Keratinocyte (primary cell): ENCODE measurements at regions not wholly inside any gene's neighbourhood (a gene's known extent, or its start where the extent isn't known, plus 50 kb on each side); places are given as distances from the start of the nearest gene placed in this dataset.

Experiments used
- DNase-seq: peaks from one replicate; pipeline ENCODE4 v3.0.0-alpha.2; 2011; ENCODE audit warnings: low read depth, missing footprints, low spot score
- FAIRE-seq: peaks from 2 replicates; lab custom pipeline; 2011; peaks lifted over from hg19 to GRCh38; lab: Jason Lieb, UNC
- H2AFZ ChIP-seq: 2 replicates; pipeline ENCODE4 v1.6.0; 2012; ENCODE audit warnings: low read length, control low read depth, inconsistent platforms; ENCODE audit not compliant: control insufficient read depth
- H3K27ac ChIP-seq: 2 replicates; pipeline ENCODE4 v1.5.1; 2011; ENCODE audit warnings: low read length; ENCODE audit not compliant: control insufficient read depth, insufficient read depth
- H3K27me3 ChIP-seq: 3 replicates; pipeline ENCODE4 v1.6.0; 2011; ENCODE audit warnings: low read length; ENCODE audit not compliant: control insufficient read depth, insufficient read depth; ENCODE audit errors: extremely low read depth
- H3K36me3 ChIP-seq, 2 experiments: 2 replicates in 1 of 2; 3 replicates in 1 of 2; pipeline ENCODE4 v1.5.1; 2011; ENCODE audit warnings: low read length in 2 of 2, mild to moderate bottlenecking in 1 of 2; ENCODE audit not compliant: control insufficient read depth in 2 of 2, insufficient read depth in 2 of 2; ENCODE audit errors: extremely low read depth in 1 of 2
- H3K4me1 ChIP-seq: 3 replicates; pipeline ENCODE4 v1.5.1; 2011; ENCODE audit warnings: low read length; ENCODE audit not compliant: control insufficient read depth, insufficient read depth; ENCODE audit errors: extremely low read depth
- H3K4me2 ChIP-seq: 3 replicates; pipeline ENCODE4 v1.6.0; 2011; ENCODE audit warnings: low read depth, low read length; ENCODE audit not compliant: control insufficient read depth, insufficient read depth; ENCODE audit errors: extremely low read depth
- H3K4me3 ChIP-seq, 3 experiments: fragments of 200-600 bp in 1 of 3; sonication (generic) in 1 of 3; 2 replicates in 2 of 3; 3 replicates in 1 of 3; pipeline ENCODE4 v1.5.1; 2011 to 2016; ENCODE audit warnings: low read length in 3 of 3, mild to moderate bottlenecking in 3 of 3, control low read depth in 2 of 3, inconsistent platforms in 1 of 3, low read depth in 1 of 3, mixed read lengths in 1 of 3, mixed run types in 1 of 3, moderate library complexity in 1 of 3; ENCODE audit not compliant: control insufficient read depth in 2 of 3, insufficient read depth in 2 of 3; ENCODE audit errors: extremely low read depth in 1 of 3
- H3K79me2 ChIP-seq: 2 replicates; pipeline ENCODE4 v1.6.0; 2012; ENCODE audit warnings: low read length; ENCODE audit not compliant: control insufficient read depth, insufficient read depth
- H3K9ac ChIP-seq: 3 replicates; pipeline ENCODE4 v1.6.0; 2011; ENCODE audit warnings: low read length; ENCODE audit not compliant: control insufficient read depth, insufficient read depth; ENCODE audit errors: extremely low read depth
- H3K9me1 ChIP-seq: 3 replicates; pipeline ENCODE4 v1.6.0; 2011; ENCODE audit warnings: low read length; ENCODE audit not compliant: control insufficient read depth, insufficient read depth; ENCODE audit errors: extremely low read depth
- H3K9me3 ChIP-seq: 2 replicates; pipeline ENCODE4 v1.5.1; 2012; ENCODE audit warnings: low read depth, low read length; ENCODE audit not compliant: control insufficient read depth
- H4K20me1 ChIP-seq: 3 replicates; pipeline ENCODE4 v1.6.0; 2011; ENCODE audit warnings: low read length; ENCODE audit not compliant: control insufficient read depth, insufficient read depth; ENCODE audit errors: extremely low read depth
- CTCF ChIP-seq, 3 experiments: IDR thresholded peaks in 1 of 3; conservative IDR thresholded peaks in 1 of 3; optimal IDR thresholded peaks in 1 of 3; 2 replicates in 2 of 3; 3 replicates in 1 of 3; pipeline versions ENCODE3 to v1.5.1; 2011; ENCODE audit warnings: low read length in 3 of 3, mild to moderate bottlenecking in 3 of 3, moderate library complexity in 2 of 3, control low read depth in 1 of 3, inconsistent platforms in 1 of 3; ENCODE audit not compliant: insufficient read depth in 2 of 3; ENCODE audit errors: extremely low read depth in 1 of 3
- EZH2 ChIP-seq: IDR thresholded peaks from one replicate; pipeline ENCODE4 v1.6.1; 2012; ENCODE audit warnings: inconsistent platforms, mild to moderate bottlenecking, low read length, moderate library complexity
- dilution Hi-C: fragments of 300-500 bp; cut with MboI; formaldehyde crosslinking; loops from one replicate; pipeline ENCODE4 v1.7.0; 2020; ENCODE audit warnings: low sequenced_read_pairs; ENCODE audit not compliant: extremely low pct_ligation_motif_present

GRCh38 chr11:130999086-130999485, 82.8 kb upstream of the SNX19 start:
- no peak overlapping the region for H3K9ac ChIP-seq
- H3K4me3 ChIP-seq = no peak overlapping the region
- DNase-seq (no peak), FAIRE-seq (no peak)
- no peaks in the 10 kb centered on the region for H3K79me2 ChIP-seq
- TF ChIP-seq CTCF (optimal IDR thresholded peaks at IDR 0.05 in 1 of 3, IDR thresholded peaks at IDR 0.05 in 1 of 3, conservative IDR thresholded peaks at IDR 0.05 in 1 of 3; ENCODE audit: extremely low read depth in 1 of 3, insufficient read depth in 2 of 3, low read length in 3 of 3) (no peak), EZH2 (no peak)
- dilution Hi-C loops = no loop called here
- no peaks in the 10 kb centered on the region for H3K9me3 ChIP-seq
- H4K20me1 ChIP-seq = no peaks in the 10 kb centered on the region
- no peaks in the 10 kb centered on the region for H3K36me3 ChIP-seq
- H3K27ac ChIP-seq = peak overlapping the region; percentile 25
- no peaks in the 10 kb centered on the region for H3K9me1 ChIP-seq
- H3K4me1 ChIP-seq = peaks cover 38% of the 10 kb centered on the region
- H2AFZ ChIP-seq = peak overlapping the region; percentile 75
- no peaks in the 10 kb centered on the region for H3K27me3 ChIP-seq
- H3K4me2 ChIP-seq = no peak overlapping the region

GRCh38 chr11:130999992-131000770, 83.9 kb upstream of the SNX19 start:
- Histone ChIP-seq H4K20me1 (no peaks in the 10 kb centered on the region), H3K4me3 (peak overlapping the region in 2 of 3 experiments; percentile 15 to 38), H3K4me2 (peak overlapping the region; percentile 67), H3K27ac (peak overlapping the region; percentile 57), H3K36me3 (no peaks in the 10 kb centered on the region), H3K79me2 (no peaks in the 10 kb centered on the region), H3K4me1 (peaks cover 38% of the 10 kb centered on the region), H3K27me3 (no peaks in the 10 kb centered on the region), H2AFZ (no peak overlapping the region), H3K9me3 (no peaks in the 10 kb centered on the region), H3K9me1 (no peaks in the 10 kb centered on the region), H3K9ac (no peak overlapping the region)
- FAIRE-seq (peak; percentile 61), DNase-seq (peak; percentile 52)
- dilution Hi-C loops = no loop called here
- TF ChIP-seq CTCF (optimal IDR thresholded peaks at IDR 0.05 in 1 of 3, IDR thresholded peaks at IDR 0.05 in 1 of 3, conservative IDR thresholded peaks at IDR 0.05 in 1 of 3; ENCODE audit: extremely low read depth in 1 of 3, insufficient read depth in 2 of 3, low read length in 3 of 3) (no peak), EZH2 (no peak)
